ENCODE measurements at regions not wholly inside any gene's neighbourhood (a gene's known extent, or its start where the extent isn't known, plus 50 kb on each side); places are given as distances from the start of the nearest gene placed in this dataset.

DNA sequence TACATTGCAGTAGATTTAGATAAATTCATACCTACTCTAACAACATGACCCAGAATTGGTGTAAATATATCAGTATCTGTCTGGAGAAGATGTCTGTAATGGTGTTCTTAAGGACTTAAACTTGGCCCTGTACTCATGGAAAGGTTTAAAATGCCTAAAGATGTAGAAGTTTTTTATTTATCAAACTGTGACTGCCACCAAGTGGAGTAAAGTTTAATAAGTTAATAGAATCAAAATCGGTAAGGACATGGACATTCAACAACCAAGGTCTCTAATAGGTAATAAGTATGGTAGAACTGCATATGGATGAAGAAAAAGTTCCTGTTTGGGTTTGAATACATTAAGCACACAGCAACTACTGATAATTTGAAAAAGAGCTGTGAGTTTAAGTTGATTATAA is 474.0 kb upstream of the NDST3 start:
- DNase-seq (ENCODE audit: extremely low spot score, unreplicated experiment) = no peak
- Mint-ChIP-seq H3K4me3 (ENCODE audit: unreplicated experiment) (no peak overlapping the region), H3K27ac (ENCODE audit: unreplicated experiment) (no peak overlapping the region), H3K9me3 (ENCODE audit: unreplicated experiment) (no peaks in the 10 kb centered on the region), H3K27me3 (ENCODE audit: unreplicated experiment) (peaks cover 6% of the 10 kb centered on the region), H3K4me1 (ENCODE audit: unreplicated experiment) (no peaks in the 10 kb centered on the region), H3K36me3 (ENCODE audit: unreplicated experiment) (no peaks in the 10 kb centered on the region)
- TF ChIP-seq, protein P1, sequence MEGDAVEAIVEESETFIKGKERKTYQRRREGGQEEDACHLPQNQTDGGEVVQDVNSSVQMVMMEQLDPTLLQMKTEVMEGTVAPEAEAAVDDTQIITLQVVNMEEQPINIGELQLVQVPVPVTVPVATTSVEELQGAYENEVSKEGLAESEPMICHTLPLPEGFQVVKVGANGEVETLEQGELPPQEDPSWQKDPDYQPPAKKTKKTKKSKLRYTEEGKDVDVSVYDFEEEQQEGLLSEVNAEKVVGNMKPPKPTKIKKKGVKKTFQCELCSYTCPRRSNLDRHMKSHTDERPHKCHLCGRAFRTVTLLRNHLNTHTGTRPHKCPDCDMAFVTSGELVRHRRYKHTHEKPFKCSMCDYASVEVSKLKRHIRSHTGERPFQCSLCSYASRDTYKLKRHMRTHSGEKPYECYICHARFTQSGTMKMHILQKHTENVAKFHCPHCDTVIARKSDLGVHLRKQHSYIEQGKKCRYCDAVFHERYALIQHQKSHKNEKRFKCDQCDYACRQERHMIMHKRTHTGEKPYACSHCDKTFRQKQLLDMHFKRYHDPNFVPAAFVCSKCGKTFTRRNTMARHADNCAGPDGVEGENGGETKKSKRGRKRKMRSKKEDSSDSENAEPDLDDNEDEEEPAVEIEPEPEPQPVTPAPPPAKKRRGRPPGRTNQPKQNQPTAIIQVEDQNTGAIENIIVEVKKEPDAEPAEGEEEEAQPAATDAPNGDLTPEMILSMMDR (IDR thresholded peaks at IDR 0.05) = peak; percentile 53

DNA sequence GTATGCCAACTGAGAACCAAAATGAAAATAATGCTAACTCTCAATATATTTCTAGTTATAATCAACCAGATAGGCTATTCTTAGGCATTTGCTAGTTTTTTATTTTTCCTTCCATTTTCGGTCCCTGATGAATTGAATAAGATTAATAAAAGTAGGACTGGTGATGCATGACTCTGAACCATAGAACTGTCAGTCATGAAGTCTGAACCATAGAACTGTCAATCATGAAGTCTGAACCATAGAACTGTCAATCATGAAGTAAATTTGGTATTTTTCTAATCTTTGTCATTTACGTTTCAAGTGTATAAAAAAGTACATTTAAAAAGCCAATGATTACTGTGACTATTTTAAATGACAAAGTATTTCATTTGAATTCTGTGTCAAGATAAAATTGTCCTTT is 460.2 kb upstream of the NDST3 start:
- no peaks in the 10 kb centered on the region for H3K9me3 Mint-ChIP-seq (ENCODE audit: unreplicated experiment)
- TF ChIP-seq, protein P1 (IDR thresholded peaks at IDR 0.05) = no peak
- no peak overlapping the region for H3K27ac Mint-ChIP-seq (ENCODE audit: unreplicated experiment)
- DNase-seq (ENCODE audit: extremely low spot score, unreplicated experiment) = no peak
- H3K27me3 Mint-ChIP-seq (ENCODE audit: unreplicated experiment) = no peaks in the 10 kb centered on the region
- no peaks in the 10 kb centered on the region for H3K36me3 Mint-ChIP-seq (ENCODE audit: unreplicated experiment)
- H3K4me3 Mint-ChIP-seq (ENCODE audit: unreplicated experiment) = no peak overlapping the region
- peaks cover 15% of the 10 kb centered on the region for H3K4me1 Mint-ChIP-seq (ENCODE audit: unreplicated experiment)

DNA sequence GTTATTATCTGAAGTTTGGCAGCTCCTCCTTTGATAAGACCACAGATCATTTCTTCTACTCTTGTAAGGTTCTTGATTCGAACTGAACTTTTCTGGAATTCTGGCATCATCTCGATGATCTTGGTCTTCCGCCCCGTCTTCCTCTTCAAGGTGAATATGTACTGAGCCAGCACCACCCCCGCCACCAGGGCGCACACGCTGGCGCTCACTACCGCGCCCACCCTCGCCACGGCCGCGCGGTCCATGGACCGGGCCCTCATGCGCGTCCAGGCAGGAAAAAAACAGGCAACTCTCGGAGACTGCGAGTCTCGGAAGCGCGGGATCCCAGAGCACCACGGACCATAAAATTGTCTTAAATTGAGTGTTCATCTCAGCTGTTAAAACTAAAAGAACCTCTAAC is 458.4 kb upstream of the NDST3 start:
- H3K27me3 Mint-ChIP-seq (ENCODE audit: unreplicated experiment) = no peaks in the 10 kb centered on the region
- TF ChIP-seq, protein P1 (IDR thresholded peaks at IDR 0.05) = no peak
- DNase-seq (ENCODE audit: extremely low spot score, unreplicated experiment) = no peak
- no peaks in the 10 kb centered on the region for H3K9me3 Mint-ChIP-seq (ENCODE audit: unreplicated experiment)
- no peak overlapping the region for H3K4me3 Mint-ChIP-seq (ENCODE audit: unreplicated experiment)
- H3K4me1 Mint-ChIP-seq (ENCODE audit: unreplicated experiment) = peaks cover 15% of the 10 kb centered on the region
- no peaks in the 10 kb centered on the region for H3K36me3 Mint-ChIP-seq (ENCODE audit: unreplicated experiment)
- no peak overlapping the region for H3K27ac Mint-ChIP-seq (ENCODE audit: unreplicated experiment)

DNA sequence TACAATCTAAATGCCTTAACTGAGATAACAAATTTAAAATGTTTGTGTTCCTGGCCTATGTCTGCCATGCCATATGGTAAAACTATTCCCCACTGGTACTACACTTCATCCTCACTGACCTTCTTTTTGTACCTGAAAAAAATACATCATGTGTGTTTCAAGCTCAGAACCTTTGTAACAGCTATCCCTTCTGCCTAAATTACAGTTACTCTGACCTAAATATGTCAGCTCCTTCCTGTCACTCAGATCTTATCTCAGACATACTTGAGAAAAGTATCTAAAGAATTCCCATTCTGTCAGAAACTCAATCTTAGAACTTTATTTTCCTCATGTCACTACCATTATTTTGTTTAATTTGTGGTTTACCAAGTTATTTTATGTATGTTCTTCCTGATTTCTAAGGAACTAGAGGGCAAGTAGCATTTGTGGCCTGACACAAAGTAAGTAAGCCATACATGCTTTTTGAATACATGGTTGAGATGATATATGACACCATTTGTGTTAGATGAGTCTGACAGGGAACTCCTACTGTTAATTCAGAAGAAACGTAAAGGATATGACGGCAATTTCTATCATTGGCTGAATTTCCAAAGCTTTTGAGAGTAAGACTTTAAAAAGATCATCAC is 456.5 kb upstream of the NDST3 start:
- Mint-ChIP-seq H3K27me3 (ENCODE audit: unreplicated experiment) (no peaks in the 10 kb centered on the region), H3K4me1 (ENCODE audit: unreplicated experiment) (peaks cover 15% of the 10 kb centered on the region), H3K27ac (ENCODE audit: unreplicated experiment) (peak overlapping the region; percentile 5), H3K36me3 (ENCODE audit: unreplicated experiment) (no peaks in the 10 kb centered on the region), H3K4me3 (ENCODE audit: unreplicated experiment) (no peak overlapping the region), H3K9me3 (ENCODE audit: unreplicated experiment) (no peaks in the 10 kb centered on the region)
- TF ChIP-seq, protein P1 (IDR thresholded peaks at IDR 0.05) = no peak
- no peak for DNase-seq (ENCODE audit: extremely low spot score, unreplicated experiment)

DNA sequence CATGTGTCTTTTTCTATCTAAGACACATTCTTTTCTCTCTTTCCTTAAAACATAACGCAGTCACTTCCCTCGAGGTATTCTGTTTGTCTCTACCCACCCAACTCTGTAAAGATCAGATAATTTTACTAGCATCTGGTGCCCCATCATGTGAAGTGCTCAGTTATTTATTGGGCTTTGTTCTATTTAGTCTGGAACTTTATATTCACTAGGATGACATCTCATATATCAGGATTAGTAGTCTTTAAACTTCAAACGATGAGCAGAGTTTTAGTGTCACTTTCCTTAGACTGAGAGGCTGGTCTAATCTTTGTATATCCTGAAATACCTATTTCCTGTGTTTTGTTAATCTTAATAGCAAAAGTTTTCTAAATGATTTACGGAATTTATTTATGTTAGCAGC is 445.5 kb upstream of the NDST3 start:
- DNase-seq (ENCODE audit: extremely low spot score, unreplicated experiment) = no peak
- no peaks in the 10 kb centered on the region for H3K36me3 Mint-ChIP-seq (ENCODE audit: unreplicated experiment)
- TF ChIP-seq, protein P1 (IDR thresholded peaks at IDR 0.05) = no peak
- peaks cover 4% of the 10 kb centered on the region for H3K27me3 Mint-ChIP-seq (ENCODE audit: unreplicated experiment)
- H3K9me3 Mint-ChIP-seq (ENCODE audit: unreplicated experiment) = peaks cover 4% of the 10 kb centered on the region
- H3K4me1 Mint-ChIP-seq (ENCODE audit: unreplicated experiment) = no peaks in the 10 kb centered on the region
- H3K4me3 Mint-ChIP-seq (ENCODE audit: unreplicated experiment) = no peak overlapping the region
- no peak overlapping the region for H3K27ac Mint-ChIP-seq (ENCODE audit: unreplicated experiment)
